HEK293T (cell line): ENCODE measurements at regions not wholly inside any gene's neighbourhood (a gene's known extent, or its start where the extent isn't known, plus 50 kb on each side); places are given as distances from the start of the nearest gene placed in this dataset.

ENCODE experiments used
- CTCF ChIA-PET: fragments of 350-600 bp; formaldehyde crosslinking; extraction: SDS; loops from one replicate; lab custom pipeline; 2021; ENCODE audit warnings: antibody characterized with exemption, inconsistent platforms; lab: Yijun Ruan, JAX
- POLR2A ChIA-PET: fragments of 350-600 bp; formaldehyde crosslinking; extraction: SDS; loops from one replicate; lab custom pipeline; 2020; ENCODE audit warnings: antibody characterized with exemption, inconsistent platforms; lab: Yijun Ruan, JAX
- DNase-seq: peaks from one replicate; pipeline ENCODE4 v3.0.0; 2012; ENCODE audit warnings: mixed read lengths; ENCODE audit errors: extremely low spot score
- ARNT ChIP-seq: fragments of 450-650 bp; IDR thresholded peaks from 2 replicates; pipeline ENCODE4 v1.6.1; 2017; ENCODE audit warnings: mild to moderate bottlenecking
- BHLHE40 ChIP-seq: fragments of 450-650 bp; IDR thresholded peaks from 2 replicates; pipeline ENCODE4 v1.6.1; 2016; ENCODE audit warnings: mild to moderate bottlenecking, moderate library complexity, borderline replicate concordance
- CTBP1 ChIP-seq: fragments of 450-650 bp; IDR thresholded peaks from 2 replicates; pipeline ENCODE4 v1.6.1; 2016; ENCODE audit warnings: borderline replicate concordance
- ELF4 ChIP-seq: fragments of 450-650 bp; IDR thresholded peaks from 2 replicates; pipeline ENCODE4 v1.6.1; 2017; ENCODE audit warnings: antibody characterized with exemption
- FOXA1 ChIP-seq: fragments of 450-650 bp; IDR thresholded peaks from 2 replicates; pipeline ENCODE4 v1.6.1; 2016; ENCODE audit warnings: mild to moderate bottlenecking
- FOXK2 ChIP-seq: fragments of 450-650 bp; IDR thresholded peaks from 2 replicates; pipeline ENCODE4 v1.6.1; 2016; ENCODE audit warnings: mild to moderate bottlenecking
- FOXM1 ChIP-seq: fragments of 450-650 bp; IDR thresholded peaks from 2 replicates; pipeline ENCODE4 v1.6.1; 2017; ENCODE audit warnings: mild to moderate bottlenecking, borderline replicate concordance
- HDGF ChIP-seq: fragments of 450-650 bp; IDR thresholded peaks from 2 replicates; pipeline ENCODE4 v1.6.1; 2017; ENCODE audit warnings: antibody characterized with exemption, borderline replicate concordance
- L3MBTL2 ChIP-seq: fragments of 450-650 bp; conservative IDR thresholded peaks from 2 replicates; pipeline ENCODE4 v1.6.1; 2016; ENCODE audit warnings: mild to moderate bottlenecking
- LEF1 ChIP-seq: fragments of 450-650 bp; IDR thresholded peaks from 2 replicates; pipeline ENCODE4 v1.6.1; 2017; ENCODE audit warnings: mild to moderate bottlenecking, borderline replicate concordance
- NFRKB ChIP-seq: fragments of 450-650 bp; IDR thresholded peaks from 2 replicates; pipeline ENCODE4 v1.6.1; 2016; ENCODE audit warnings: mild to moderate bottlenecking, moderate library complexity
- SP1 ChIP-seq: fragments of 450-650 bp; IDR thresholded peaks from 2 replicates; pipeline ENCODE4 v1.6.1; 2017
- SUZ12 ChIP-seq: fragments of 450-650 bp; IDR thresholded peaks from 2 replicates; pipeline ENCODE4 v1.6.1; 2016; ENCODE audit warnings: mild to moderate bottlenecking
- TARDBP ChIP-seq: fragments of 450-650 bp; IDR thresholded peaks from 2 replicates; pipeline ENCODE4 v1.6.1; 2016
- ZNF384 ChIP-seq: fragments of 450-650 bp; IDR thresholded peaks from 2 replicates; pipeline ENCODE4 v1.6.1; 2016
- TF ChIP-seq, protein P1 (sequence below): fragments of 450-650 bp; IDR thresholded peaks from 2 replicates; pipeline ENCODE4 v1.6.1; 2016

DNA sequence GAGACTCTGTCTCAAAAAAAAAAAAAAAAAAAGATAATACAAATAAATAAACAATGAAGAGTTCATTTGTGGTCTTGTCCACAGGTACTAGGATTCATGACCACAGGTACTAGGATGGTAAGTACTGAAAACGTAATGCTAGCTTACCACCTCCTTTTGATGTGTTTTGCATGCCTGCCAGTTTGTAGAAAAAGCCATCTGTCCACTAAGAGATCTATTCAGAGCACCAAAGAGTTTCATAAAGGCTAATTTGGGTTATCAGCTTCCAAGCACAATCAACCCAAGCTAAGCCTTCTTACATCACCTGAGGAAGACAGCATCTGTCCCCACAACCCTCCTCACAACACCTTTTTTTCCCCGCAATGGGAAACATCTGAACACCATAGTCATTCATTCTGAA, 477.2 kb downstream of the ZEB2 start:
- no peak for TF ChIP-seq FOXA1
- TF ChIP-seq SP1 = no peak
- TF ChIP-seq HDGF = no peak
- no peak for DNase-seq
- ChIA-PET POLR2A (no interaction called here), CTCF (no interaction called here)

DNA sequence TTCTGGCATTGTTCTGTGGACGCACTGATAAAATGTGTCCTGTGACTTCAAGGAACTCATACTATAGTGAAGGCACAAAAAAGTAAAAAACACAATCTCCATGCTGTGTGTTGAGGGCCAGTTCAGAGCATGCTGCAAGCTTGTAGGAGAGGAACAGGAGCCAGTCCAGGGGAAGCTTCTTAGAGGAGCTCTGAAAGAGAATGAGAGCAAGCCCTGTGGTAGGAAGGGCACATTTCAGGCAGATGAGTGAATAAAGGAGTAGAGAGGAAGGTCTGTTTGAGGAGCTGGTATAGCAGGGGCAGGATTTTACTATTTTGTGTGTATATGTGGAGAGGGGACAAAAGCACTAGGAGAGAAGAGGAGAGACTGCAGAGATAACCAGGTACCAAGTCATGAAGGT, 478.3 kb downstream of the ZEB2 start:
- ChIA-PET CTCF (no interaction called here), POLR2A (no interaction called here)
- DNase-seq = no peak
- TF ChIP-seq CTBP1 = no peak
- no peak for TF ChIP-seq FOXM1
- TF ChIP-seq FOXK2 = no peak
- TF ChIP-seq SP1 = no peak
- no peak for TF ChIP-seq ZNF384
- TF ChIP-seq, protein P1, sequence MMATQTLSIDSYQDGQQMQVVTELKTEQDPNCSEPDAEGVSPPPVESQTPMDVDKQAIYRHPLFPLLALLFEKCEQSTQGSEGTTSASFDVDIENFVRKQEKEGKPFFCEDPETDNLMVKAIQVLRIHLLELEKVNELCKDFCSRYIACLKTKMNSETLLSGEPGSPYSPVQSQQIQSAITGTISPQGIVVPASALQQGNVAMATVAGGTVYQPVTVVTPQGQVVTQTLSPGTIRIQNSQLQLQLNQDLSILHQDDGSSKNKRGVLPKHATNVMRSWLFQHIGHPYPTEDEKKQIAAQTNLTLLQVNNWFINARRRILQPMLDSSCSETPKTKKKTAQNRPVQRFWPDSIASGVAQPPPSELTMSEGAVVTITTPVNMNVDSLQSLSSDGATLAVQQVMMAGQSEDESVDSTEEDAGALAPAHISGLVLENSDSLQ = no peak
- no peak for TF ChIP-seq FOXA1
- TF ChIP-seq TARDBP = no peak
- TF ChIP-seq L3MBTL2 = no peak
- TF ChIP-seq SUZ12 = no peak
- no peak for TF ChIP-seq ELF4

DNA sequence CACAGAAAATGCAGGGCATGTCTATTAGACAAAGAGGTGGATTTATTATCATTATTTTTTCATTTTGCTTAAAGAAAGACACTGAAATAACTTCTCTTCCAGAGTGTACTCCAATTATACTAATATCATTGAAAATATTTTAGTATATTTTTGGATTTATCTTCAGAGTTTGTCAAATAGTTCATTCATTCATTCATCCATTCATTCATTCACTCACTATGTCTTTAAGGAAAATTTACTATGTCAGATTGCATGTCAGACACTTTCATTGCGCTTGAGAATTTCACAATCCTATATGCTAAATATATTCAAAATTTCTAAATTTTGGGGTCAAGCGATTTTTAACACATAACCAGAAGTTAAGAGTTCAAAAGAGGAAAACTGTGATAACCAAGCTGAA, 479.1 kb downstream of the ZEB2 start:
- no peak for TF ChIP-seq SUZ12
- no peak for TF ChIP-seq SP1
- TF ChIP-seq FOXM1 = no peak
- TF ChIP-seq L3MBTL2 = no peak
- TF ChIP-seq LEF1 = no peak
- no peak for TF ChIP-seq FOXA1
- TF ChIP-seq CTBP1 = no peak
- no peak for TF ChIP-seq FOXK2
- no peak for TF ChIP-seq TARDBP
- TF ChIP-seq, protein P1 = no peak
- no peak for TF ChIP-seq HDGF
- no peak for TF ChIP-seq NFRKB
- no peak for DNase-seq
- ChIA-PET CTCF (no interaction called here), POLR2A (no interaction called here)

DNA sequence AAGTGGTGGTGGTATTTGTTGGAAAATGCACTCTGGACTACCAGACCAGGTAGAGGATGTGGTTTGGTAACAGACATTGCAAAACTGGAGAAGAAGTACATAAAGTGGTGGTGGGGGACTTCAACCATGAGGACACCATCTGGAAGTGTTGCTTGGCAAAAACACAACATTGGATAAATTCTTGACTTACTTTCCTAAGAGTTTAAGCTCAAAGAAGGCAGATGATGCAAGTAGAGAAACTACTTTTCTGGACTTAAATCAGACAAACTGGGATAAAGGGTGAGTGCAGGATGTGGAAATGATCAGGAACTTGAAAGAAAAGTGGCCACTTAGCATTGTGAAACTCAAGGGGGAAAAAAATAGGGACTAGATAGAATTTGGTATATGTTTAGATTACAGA, 487.4 kb downstream of the ZEB2 start:
- DNase-seq = no peak
- ChIA-PET CTCF (no interaction called here), POLR2A (no interaction called here)
- TF ChIP-seq FOXK2 = no peak
- TF ChIP-seq, protein P1 = no peak
- no peak for TF ChIP-seq FOXM1
- TF ChIP-seq ELF4 = no peak
- TF ChIP-seq LEF1 = no peak
- TF ChIP-seq HDGF = no peak
- no peak for TF ChIP-seq ZNF384
- TF ChIP-seq L3MBTL2 = no peak
- no peak for TF ChIP-seq FOXA1
- no peak for TF ChIP-seq BHLHE40
- TF ChIP-seq CTBP1 = no peak

DNA sequence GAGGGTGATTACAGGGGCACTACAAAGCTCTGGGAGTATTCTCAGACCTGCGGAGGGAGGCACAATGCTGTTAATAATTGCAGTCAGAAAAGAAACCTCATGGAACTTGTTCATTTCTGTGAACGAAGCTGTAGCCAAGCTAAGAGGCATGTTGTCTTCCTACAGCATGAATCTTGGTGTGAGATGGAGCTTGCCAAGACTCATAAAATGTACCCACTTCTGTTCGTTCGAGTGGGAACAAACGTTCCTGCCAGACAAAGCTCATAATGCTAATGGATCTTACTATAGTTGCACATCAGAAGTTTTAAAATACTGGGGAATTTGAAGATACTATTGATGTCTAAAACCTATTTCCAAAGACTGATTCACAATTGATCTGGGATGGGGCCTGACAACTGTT, 489.1 kb downstream of the ZEB2 start:
- POLR2A ChIA-PET = no interaction called here
- TF ChIP-seq HDGF (no peak), TARDBP (no peak), BHLHE40 (no peak), LEF1 (no peak), SUZ12 (no peak)

DNA sequence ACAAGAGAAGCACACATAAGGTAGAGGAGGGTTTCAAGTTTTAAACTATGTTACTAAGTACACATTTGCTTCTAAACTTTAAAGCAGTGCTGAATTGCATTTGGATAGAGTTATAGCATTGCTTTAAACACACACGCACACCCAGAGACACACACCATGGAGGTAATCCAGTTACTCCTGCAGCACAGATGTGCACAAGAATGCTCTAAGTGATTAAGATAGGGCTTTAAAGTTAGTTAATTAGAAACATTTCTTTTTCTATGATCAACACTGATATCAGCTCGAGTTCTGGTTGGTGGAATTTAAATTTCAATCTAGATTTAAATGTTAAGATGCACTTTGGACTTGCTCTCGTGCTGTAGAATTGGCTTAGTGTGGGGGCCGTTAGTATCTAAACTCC, 492.3 kb downstream of the ZEB2 start:
- ChIA-PET CTCF (no interaction called here), POLR2A (no interaction called here)
- no peak for DNase-seq
- no peak for TF ChIP-seq TARDBP
- TF ChIP-seq SUZ12 = no peak
- no peak for TF ChIP-seq ARNT
- TF ChIP-seq, protein P1 = no peak
- no peak for TF ChIP-seq FOXA1
- TF ChIP-seq FOXK2 = no peak

More for the DNA sequence above, 489.1 kb downstream of the ZEB2 start:
- CTCF ChIA-PET = no interaction called here
- DNase-seq = no peak

DNA sequence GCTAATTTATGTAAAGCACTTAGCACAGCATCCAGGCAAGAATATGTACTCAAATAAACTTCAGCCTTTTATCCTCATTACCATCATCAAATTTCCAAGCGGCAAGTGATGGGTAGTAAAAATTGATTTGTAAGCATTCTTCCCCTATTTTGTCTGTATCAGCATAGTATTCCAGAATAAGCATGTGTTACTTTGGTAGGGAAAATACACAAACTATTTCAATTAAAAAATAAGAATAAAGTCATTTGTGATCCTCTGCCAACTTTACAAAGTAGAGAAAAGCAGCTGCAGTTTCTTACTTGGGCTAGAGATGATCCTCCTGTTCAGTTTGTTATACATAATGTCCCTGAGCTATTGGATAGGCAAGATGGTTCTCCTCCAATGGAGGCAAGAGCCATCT, 493.2 kb downstream of the ZEB2 start:
- CTCF ChIA-PET = no interaction called here
- no peak for DNase-seq
- POLR2A ChIA-PET = no interaction called here
- TF ChIP-seq ZNF384 = no peak
